K562 (cell line): ENCODE measurements at regions not wholly inside any gene's neighbourhood (a gene's known extent, or its start where the extent isn't known, plus 50 kb on each side); places are given as distances from the start of the nearest gene placed in this dataset.

Experiments
- ARHGAP35 ChIP-seq: fragments of 450-650 bp; IDR thresholded peaks from 2 replicates; pipeline ENCODE4 v1.6.1; 2018; ENCODE audit not compliant: partially characterized antibody
- EP300 ChIP-seq: IDR thresholded peaks from 2 replicates; pipeline ENCODE4 v1.6.1; 2012; ENCODE audit warnings: low read length, improper control_type of control experiment
- FOS ChIP-seq: IDR thresholded peaks from 3 replicates; pipeline ENCODE4 v1.6.1; 2011; ENCODE audit not compliant: insufficient read length; ENCODE audit errors: extremely low read depth
- GABPB1 ChIP-seq: sonication (generic); formaldehyde crosslinking; IDR thresholded peaks from 2 replicates; pipeline ENCODE4 v1.8.0; 2022; ENCODE audit warnings: mild to moderate bottlenecking, missing genetic modification reagents
- HLTF ChIP-seq: fragments of 450-650 bp; IDR thresholded peaks from 2 replicates; pipeline ENCODE4 v1.6.1; 2016
- KLF10 ChIP-seq: fragments of 250-450 bp; sonication (Bioruptor Pico); IDR thresholded peaks from 2 replicates; pipeline ENCODE4 v1.6.1; 2021; ENCODE audit warnings: matching md5 sums
- MYC ChIP-seq, 2 experiments: fragments of 250-450 bp in 1 of 2; sonication (Bioruptor Pico) in 1 of 2; IDR thresholded peaks; 2 replicates each; pipeline versions ENCODE4 v1.5.1 to v1.6.1; 2012 to 2021; ENCODE audit warnings: low read depth in 2 of 2, borderline replicate concordance in 1 of 2, improper control_type of control experiment in 1 of 2, low read length in 1 of 2, mild to moderate bottlenecking in 1 of 2, moderate library complexity in 1 of 2
- PHF8 ChIP-seq: fragments of 200-600 bp; sonication (generic); IDR thresholded peaks from 2 replicates; pipeline ENCODE4 v1.6.1; 2012; ENCODE audit warnings: mixed run types, mild to moderate bottlenecking, inconsistent platforms, low read length, moderate library complexity, borderline replicate concordance
- POLR2A ChIP-seq: fragments of 450-650 bp; conservative IDR thresholded peaks from 2 replicates; pipeline ENCODE4 v1.6.1; 2016
- POLR2AphosphoS5 ChIP-seq: IDR thresholded peaks from 2 replicates; pipeline ENCODE4 v1.6.1; 2011; ENCODE audit warnings: mild to moderate bottlenecking, low read depth, low read length, moderate library complexity; ENCODE audit not compliant: control insufficient read depth, insufficient read depth
- TF ChIP-seq, protein P1 (sequence below): fragments of 200-600 bp; sonication (generic); IDR thresholded peaks from one replicate; pipeline ENCODE4 v1.6.1; 2012; ENCODE audit warnings: mild to moderate bottlenecking, low read depth, low read length, inconsistent platforms
- TF ChIP-seq, protein P2 (sequence below): fragments of 250-450 bp; sonication (Bioruptor Pico); IDR thresholded peaks from 2 replicates; pipeline ENCODE4 v1.5.0; 2021; ENCODE audit warnings: mild to moderate bottlenecking, moderate library complexity
- TF ChIP-seq, protein P3 (sequence below), 3 experiments: IDR thresholded peaks in 2 of 3; conservative IDR thresholded peaks in 1 of 3; 2 replicates each; pipeline ENCODE4 v1.5.1; 2011 to 2012; ENCODE audit warnings: low read length in 3 of 3, mild to moderate bottlenecking in 3 of 3, control low read depth in 2 of 3, improper control_type of control experiment in 1 of 3, inconsistent platforms in 1 of 3, low read depth in 1 of 3, mixed read lengths in 1 of 3, moderate library complexity in 1 of 3; ENCODE audit not compliant: insufficient read depth in 2 of 3
- TF ChIP-seq, protein P4 (sequence below): fragments of 250-450 bp; sonication (Bioruptor Pico); IDR thresholded peaks from 2 replicates; pipeline ENCODE4 v1.5.0; 2020; ENCODE audit warnings: mild to moderate bottlenecking, borderline replicate concordance

DNA sequence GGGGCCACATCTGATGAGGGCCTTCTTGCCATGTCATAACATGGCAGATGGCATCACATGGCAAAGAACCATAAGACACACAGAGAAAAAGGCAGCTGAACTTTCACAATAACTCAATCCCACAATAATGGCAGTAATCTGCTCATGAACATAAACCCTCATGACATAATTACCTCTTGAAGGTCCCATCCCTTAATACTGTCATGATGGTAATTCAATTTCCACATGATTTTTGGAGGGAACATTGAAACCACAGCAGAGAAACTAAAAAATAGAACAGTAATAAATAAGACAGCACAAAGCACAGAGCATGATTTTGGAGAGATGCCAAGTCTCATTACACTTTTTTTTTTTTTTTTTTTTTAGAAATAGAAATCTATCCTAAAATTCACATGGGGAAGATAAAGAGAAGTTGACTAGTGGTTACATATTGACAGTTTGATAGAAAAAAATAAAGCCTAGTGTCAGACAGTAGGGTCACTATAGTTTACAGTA, 61.8 kb upstream of the ATF7IP start:
- TF ChIP-seq, protein P1, sequence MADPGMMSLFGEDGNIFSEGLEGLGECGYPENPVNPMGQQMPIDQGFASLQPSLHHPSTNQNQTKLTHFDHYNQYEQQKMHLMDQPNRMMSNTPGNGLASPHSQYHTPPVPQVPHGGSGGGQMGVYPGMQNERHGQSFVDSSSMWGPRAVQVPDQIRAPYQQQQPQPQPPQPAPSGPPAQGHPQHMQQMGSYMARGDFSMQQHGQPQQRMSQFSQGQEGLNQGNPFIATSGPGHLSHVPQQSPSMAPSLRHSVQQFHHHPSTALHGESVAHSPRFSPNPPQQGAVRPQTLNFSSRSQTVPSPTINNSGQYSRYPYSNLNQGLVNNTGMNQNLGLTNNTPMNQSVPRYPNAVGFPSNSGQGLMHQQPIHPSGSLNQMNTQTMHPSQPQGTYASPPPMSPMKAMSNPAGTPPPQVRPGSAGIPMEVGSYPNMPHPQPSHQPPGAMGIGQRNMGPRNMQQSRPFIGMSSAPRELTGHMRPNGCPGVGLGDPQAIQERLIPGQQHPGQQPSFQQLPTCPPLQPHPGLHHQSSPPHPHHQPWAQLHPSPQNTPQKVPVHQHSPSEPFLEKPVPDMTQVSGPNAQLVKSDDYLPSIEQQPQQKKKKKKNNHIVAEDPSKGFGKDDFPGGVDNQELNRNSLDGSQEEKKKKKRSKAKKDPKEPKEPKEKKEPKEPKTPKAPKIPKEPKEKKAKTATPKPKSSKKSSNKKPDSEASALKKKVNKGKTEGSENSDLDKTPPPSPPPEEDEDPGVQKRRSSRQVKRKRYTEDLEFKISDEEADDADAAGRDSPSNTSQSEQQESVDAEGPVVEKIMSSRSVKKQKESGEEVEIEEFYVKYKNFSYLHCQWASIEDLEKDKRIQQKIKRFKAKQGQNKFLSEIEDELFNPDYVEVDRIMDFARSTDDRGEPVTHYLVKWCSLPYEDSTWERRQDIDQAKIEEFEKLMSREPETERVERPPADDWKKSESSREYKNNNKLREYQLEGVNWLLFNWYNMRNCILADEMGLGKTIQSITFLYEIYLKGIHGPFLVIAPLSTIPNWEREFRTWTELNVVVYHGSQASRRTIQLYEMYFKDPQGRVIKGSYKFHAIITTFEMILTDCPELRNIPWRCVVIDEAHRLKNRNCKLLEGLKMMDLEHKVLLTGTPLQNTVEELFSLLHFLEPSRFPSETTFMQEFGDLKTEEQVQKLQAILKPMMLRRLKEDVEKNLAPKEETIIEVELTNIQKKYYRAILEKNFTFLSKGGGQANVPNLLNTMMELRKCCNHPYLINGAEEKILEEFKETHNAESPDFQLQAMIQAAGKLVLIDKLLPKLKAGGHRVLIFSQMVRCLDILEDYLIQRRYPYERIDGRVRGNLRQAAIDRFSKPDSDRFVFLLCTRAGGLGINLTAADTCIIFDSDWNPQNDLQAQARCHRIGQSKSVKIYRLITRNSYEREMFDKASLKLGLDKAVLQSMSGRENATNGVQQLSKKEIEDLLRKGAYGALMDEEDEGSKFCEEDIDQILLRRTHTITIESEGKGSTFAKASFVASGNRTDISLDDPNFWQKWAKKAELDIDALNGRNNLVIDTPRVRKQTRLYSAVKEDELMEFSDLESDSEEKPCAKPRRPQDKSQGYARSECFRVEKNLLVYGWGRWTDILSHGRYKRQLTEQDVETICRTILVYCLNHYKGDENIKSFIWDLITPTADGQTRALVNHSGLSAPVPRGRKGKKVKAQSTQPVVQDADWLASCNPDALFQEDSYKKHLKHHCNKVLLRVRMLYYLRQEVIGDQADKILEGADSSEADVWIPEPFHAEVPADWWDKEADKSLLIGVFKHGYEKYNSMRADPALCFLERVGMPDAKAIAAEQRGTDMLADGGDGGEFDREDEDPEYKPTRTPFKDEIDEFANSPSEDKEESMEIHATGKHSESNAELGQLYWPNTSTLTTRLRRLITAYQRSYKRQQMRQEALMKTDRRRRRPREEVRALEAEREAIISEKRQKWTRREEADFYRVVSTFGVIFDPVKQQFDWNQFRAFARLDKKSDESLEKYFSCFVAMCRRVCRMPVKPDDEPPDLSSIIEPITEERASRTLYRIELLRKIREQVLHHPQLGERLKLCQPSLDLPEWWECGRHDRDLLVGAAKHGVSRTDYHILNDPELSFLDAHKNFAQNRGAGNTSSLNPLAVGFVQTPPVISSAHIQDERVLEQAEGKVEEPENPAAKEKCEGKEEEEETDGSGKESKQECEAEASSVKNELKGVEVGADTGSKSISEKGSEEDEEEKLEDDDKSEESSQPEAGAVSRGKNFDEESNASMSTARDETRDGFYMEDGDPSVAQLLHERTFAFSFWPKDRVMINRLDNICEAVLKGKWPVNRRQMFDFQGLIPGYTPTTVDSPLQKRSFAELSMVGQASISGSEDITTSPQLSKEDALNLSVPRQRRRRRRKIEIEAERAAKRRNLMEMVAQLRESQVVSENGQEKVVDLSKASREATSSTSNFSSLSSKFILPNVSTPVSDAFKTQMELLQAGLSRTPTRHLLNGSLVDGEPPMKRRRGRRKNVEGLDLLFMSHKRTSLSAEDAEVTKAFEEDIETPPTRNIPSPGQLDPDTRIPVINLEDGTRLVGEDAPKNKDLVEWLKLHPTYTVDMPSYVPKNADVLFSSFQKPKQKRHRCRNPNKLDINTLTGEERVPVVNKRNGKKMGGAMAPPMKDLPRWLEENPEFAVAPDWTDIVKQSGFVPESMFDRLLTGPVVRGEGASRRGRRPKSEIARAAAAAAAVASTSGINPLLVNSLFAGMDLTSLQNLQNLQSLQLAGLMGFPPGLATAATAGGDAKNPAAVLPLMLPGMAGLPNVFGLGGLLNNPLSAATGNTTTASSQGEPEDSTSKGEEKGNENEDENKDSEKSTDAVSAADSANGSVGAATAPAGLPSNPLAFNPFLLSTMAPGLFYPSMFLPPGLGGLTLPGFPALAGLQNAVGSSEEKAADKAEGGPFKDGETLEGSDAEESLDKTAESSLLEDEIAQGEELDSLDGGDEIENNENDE = no peak
- TF ChIP-seq, protein P2, sequence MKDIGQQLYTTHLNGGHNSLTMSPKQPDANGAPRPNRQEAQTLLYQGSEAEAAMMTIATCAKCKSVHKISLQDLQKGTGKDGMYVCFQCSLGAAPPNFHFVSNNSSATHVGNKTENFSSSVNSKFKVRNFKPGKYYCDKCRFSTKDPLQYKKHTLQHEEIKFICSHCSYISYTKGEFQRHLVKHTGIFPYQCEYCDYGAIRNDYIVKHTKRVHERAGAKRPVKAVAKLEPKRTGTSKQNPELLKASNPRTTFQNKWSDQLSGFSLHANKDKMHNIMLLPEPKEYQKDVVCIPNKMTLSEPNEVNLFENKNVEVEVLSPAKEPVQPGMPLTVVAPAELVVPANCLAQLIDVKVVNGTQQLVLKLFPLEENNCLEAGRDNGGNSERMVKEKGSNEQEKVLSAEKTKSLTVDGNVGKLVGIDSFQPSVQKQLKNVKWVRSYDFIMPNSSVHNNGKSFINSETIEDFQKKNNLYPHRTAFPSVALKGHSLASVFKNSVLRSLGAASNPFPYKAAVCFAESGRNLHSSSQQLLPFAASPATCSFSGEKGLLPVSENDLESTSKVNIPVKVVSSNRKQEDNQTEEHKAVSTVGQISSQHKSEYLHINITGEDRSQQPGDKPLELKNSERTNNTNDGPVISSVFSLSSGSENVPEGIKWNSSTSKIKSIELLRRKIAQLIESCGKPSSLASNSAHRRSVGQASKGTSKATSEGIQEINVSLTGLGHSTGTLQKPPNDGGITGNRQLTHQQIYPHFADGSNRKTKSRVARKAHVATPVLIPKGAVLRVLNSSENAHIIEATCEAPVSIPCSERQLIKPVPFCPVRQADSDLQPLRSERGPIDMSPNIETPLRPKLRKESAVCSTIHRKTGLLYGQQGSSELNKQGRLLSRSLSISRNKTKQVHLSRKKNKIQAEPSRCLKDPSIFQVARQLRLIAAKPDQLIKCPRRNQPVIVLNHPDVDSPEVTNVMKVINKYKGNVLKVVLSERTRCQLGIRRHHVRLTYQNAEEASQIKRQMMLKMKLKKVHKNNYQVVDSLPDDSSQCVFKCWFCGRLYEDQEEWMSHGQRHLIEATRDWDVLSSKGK (CRISPR knock-in tag) = no peak
- TF ChIP-seq POLR2AphosphoS5 (no peak), GABPB1 (CRISPR knock-in tag) (no peak), HLTF (no peak), POLR2A (no peak), ARHGAP35 (no peak), FOS (no peak), EP300 (no peak), KLF10 (no peak), PHF8 (no peak), MYC (IDR thresholded peaks at IDR 0.05; ENCODE audit: low read depth, low read length) (no peak), MYC (CRISPR knock-in tag; IDR thresholded peaks at IDR 0.05; ENCODE audit: borderline replicate concordance, low read depth) (no peak)
- TF ChIP-seq, protein P3, sequence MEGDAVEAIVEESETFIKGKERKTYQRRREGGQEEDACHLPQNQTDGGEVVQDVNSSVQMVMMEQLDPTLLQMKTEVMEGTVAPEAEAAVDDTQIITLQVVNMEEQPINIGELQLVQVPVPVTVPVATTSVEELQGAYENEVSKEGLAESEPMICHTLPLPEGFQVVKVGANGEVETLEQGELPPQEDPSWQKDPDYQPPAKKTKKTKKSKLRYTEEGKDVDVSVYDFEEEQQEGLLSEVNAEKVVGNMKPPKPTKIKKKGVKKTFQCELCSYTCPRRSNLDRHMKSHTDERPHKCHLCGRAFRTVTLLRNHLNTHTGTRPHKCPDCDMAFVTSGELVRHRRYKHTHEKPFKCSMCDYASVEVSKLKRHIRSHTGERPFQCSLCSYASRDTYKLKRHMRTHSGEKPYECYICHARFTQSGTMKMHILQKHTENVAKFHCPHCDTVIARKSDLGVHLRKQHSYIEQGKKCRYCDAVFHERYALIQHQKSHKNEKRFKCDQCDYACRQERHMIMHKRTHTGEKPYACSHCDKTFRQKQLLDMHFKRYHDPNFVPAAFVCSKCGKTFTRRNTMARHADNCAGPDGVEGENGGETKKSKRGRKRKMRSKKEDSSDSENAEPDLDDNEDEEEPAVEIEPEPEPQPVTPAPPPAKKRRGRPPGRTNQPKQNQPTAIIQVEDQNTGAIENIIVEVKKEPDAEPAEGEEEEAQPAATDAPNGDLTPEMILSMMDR (IDR thresholded peaks at IDR 0.05 in 2 of 3, conservative IDR thresholded peaks at IDR 0.05 in 1 of 3; ENCODE audit: insufficient read depth in 2 of 3, low read depth in 1 of 3, low read length in 3 of 3) = no peak
- TF ChIP-seq, protein P4, sequence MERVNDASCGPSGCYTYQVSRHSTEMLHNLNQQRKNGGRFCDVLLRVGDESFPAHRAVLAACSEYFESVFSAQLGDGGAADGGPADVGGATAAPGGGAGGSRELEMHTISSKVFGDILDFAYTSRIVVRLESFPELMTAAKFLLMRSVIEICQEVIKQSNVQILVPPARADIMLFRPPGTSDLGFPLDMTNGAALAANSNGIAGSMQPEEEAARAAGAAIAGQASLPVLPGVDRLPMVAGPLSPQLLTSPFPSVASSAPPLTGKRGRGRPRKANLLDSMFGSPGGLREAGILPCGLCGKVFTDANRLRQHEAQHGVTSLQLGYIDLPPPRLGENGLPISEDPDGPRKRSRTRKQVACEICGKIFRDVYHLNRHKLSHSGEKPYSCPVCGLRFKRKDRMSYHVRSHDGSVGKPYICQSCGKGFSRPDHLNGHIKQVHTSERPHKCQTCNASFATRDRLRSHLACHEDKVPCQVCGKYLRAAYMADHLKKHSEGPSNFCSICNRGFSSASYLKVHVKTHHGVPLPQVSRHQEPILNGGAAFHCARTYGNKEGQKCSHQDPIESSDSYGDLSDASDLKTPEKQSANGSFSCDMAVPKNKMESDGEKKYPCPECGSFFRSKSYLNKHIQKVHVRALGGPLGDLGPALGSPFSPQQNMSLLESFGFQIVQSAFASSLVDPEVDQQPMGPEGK (CRISPR knock-in tag) = no peak
